PC-9 (cell line): ENCODE measurements at regions not wholly inside any gene's neighbourhood (a gene's known extent, or its start where the extent isn't known, plus 50 kb on each side); places are given as distances from the start of the nearest gene placed in this dataset.

Experiments
- BruUV-seq: library from RNA; stranded (reverse); fragments of 400-500 nt; replicated peaks from 2 replicates; lab custom pipeline; 2021; lab: Mats Ljungman, UMichigan
- CTCF ChIA-PET: fragments of 300-600 bp; sonication (Branson Sonifier 250); formaldehyde crosslinking; loops from one replicate; lab custom pipeline; 2022; ENCODE audit warnings: antibody characterized with exemption; lab: Charles Lee
- POLR2A ChIA-PET: fragments of 300-600 bp; sonication (Branson Sonifier 250); formaldehyde crosslinking; loops from one replicate; lab custom pipeline; 2022; ENCODE audit warnings: antibody characterized with exemption; ENCODE audit not compliant: unreplicated experiment; lab: Charles Lee
- DNase-seq, 2 experiments: peaks; one replicate each; pipeline versions ENCODE4 v3.0.0 to v3.0.0-alpha.2; 2015 to 2022; ENCODE audit warnings: mixed read lengths in 1 of 2
- H2AFZ ChIP-seq: fragments of 200-600 bp; sonication (generic); 2 replicates; pipeline ENCODE4 v1.8.1; 2017; ENCODE audit warnings: antibody characterized with exemption
- H3F3A ChIP-seq: fragments of 200-600 bp; sonication (generic); 2 replicates; pipeline ENCODE4 v1.8.1; 2017; ENCODE audit warnings: antibody characterized with exemption, mild to moderate bottlenecking, low read depth; ENCODE audit not compliant: insufficient read depth
- H3K27ac ChIP-seq: fragments of 200-600 bp; sonication (generic); 2 replicates; pipeline ENCODE4 v1.6.1; 2016; ENCODE audit warnings: mixed run types
- H3K27me3 ChIP-seq: fragments of 200-600 bp; sonication (generic); 2 replicates; pipeline ENCODE4 v1.6.1; 2016; ENCODE audit warnings: low read depth, mixed run types; ENCODE audit not compliant: insufficient read depth
- H3K36me3 ChIP-seq: fragments of 200-600 bp; sonication (generic); 2 replicates; pipeline ENCODE4 v1.6.1; 2016; ENCODE audit warnings: low read depth, mixed run types
- H3K4me1 ChIP-seq: fragments of 200-600 bp; sonication (generic); replicated peaks from 2 replicates; pipeline ENCODE4 v1.6.1; 2016; ENCODE audit warnings: mixed run types; ENCODE audit not compliant: insufficient read depth
- H3K4me2 ChIP-seq: fragments of 200-600 bp; sonication (generic); 2 replicates; pipeline ENCODE4 v1.6.1; 2017; ENCODE audit warnings: mixed run types
- H3K4me3 ChIP-seq: fragments of 200-600 bp; sonication (generic); 2 replicates; pipeline ENCODE4 v1.6.1; 2016; ENCODE audit warnings: mixed run types
- H3K79me2 ChIP-seq: fragments of 200-600 bp; sonication (generic); 2 replicates; pipeline ENCODE4 v1.6.1; 2017; ENCODE audit warnings: low read depth, mixed run types
- H3K9me2 ChIP-seq: fragments of 200-600 bp; sonication (generic); 2 replicates; pipeline ENCODE4 v1.8.1; 2017; ENCODE audit warnings: mild to moderate bottlenecking; ENCODE audit not compliant: insufficient read depth
- H3K9me3 ChIP-seq: fragments of 200-600 bp; sonication (generic); 2 replicates; pipeline ENCODE4 v1.8.1; 2016; ENCODE audit warnings: low read depth; ENCODE audit not compliant: insufficient read depth
- H4K20me1 ChIP-seq: fragments of 200-600 bp; sonication (generic); 2 replicates; pipeline ENCODE4 v1.8.1; 2017; ENCODE audit not compliant: insufficient read depth
- EZH2 ChIP-seq: fragments of 200-600 bp; sonication (generic); IDR thresholded peaks from 2 replicates; pipeline ENCODE4 v1.8.0; 2017; ENCODE audit warnings: antibody characterized with exemption, low read depth
- intact Hi-C: fragments of 100-400 bp; cut with micrococcal nuclease; formaldehyde crosslinking; loops from one replicate; pipeline ENCODE4 v1.10.0; 2022; ENCODE audit not compliant: unreplicated experiment
- TF ChIP-seq, protein P1 (sequence below): fragments of 200-600 bp; sonication (generic); conservative IDR thresholded peaks from 2 replicates; pipeline ENCODE4 v1.6.1; 2017; ENCODE audit warnings: mixed run types, antibody characterized with exemption, mild to moderate bottlenecking, moderate library complexity

- ChIA-PET POLR2A (no interaction called here), CTCF (no interaction called here)
- intact Hi-C loops = no loop called here
Measured at GRCh38 chr2:234706086-234706485, 209.2 kb upstream of the ARL4C start.

DNA sequence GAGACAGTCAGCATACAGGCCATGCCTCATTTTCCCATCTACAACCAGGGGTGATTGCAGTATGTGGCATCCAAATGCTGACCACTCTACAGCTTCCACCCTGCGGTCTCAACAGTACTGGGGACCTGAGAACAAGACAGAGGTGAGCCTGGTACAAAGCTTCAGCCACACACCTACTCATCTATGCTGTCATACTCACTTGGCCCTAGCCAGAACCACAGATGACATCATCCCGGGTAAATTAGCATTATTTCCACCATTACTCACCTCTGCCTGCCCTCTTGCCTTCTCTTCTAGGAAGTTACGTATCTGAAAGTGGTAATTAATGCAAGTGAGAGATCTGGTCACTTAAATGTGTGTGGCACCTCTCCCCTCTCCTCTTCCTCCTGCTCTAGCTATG lies 208.2 kb upstream of the ARL4C start:
- no peak overlapping the region for H2AFZ ChIP-seq
- no peak for TF ChIP-seq EZH2
- TF ChIP-seq, protein P1, sequence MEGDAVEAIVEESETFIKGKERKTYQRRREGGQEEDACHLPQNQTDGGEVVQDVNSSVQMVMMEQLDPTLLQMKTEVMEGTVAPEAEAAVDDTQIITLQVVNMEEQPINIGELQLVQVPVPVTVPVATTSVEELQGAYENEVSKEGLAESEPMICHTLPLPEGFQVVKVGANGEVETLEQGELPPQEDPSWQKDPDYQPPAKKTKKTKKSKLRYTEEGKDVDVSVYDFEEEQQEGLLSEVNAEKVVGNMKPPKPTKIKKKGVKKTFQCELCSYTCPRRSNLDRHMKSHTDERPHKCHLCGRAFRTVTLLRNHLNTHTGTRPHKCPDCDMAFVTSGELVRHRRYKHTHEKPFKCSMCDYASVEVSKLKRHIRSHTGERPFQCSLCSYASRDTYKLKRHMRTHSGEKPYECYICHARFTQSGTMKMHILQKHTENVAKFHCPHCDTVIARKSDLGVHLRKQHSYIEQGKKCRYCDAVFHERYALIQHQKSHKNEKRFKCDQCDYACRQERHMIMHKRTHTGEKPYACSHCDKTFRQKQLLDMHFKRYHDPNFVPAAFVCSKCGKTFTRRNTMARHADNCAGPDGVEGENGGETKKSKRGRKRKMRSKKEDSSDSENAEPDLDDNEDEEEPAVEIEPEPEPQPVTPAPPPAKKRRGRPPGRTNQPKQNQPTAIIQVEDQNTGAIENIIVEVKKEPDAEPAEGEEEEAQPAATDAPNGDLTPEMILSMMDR = no peak
- no peaks in the 10 kb centered on the region for H3K36me3 ChIP-seq
- no peak for DNase-seq
- no peaks in the 10 kb centered on the region for H3K27me3 ChIP-seq
- H4K20me1 ChIP-seq = no peaks in the 10 kb centered on the region
- no TSS peak for BruUV-seq
- H3K9me2 ChIP-seq = no peaks in the 10 kb centered on the region
- ChIA-PET CTCF (no interaction called here), POLR2A (no interaction called here)
- intact Hi-C loops = no loop called here
- no peak overlapping the region for H3K27ac ChIP-seq
- peaks cover 14% of the 10 kb centered on the region for H3K4me1 ChIP-seq
- no peak overlapping the region for H3K4me3 ChIP-seq
- H3K9me3 ChIP-seq = no peaks in the 10 kb centered on the region
- H3F3A ChIP-seq = no peaks in the 10 kb centered on the region
- no peaks in the 10 kb centered on the region for H3K79me2 ChIP-seq
- no peak overlapping the region for H3K4me2 ChIP-seq

More at GRCh38 chr2:234706086-234706485, 209.2 kb upstream of the ARL4C start:
- H3K4me2 ChIP-seq = no peak overlapping the region
- H3F3A ChIP-seq = no peaks in the 10 kb centered on the region
- no peaks in the 10 kb centered on the region for H3K36me3 ChIP-seq
- H3K9me2 ChIP-seq = no peaks in the 10 kb centered on the region
- H3K27me3 ChIP-seq = no peaks in the 10 kb centered on the region
- H3K79me2 ChIP-seq = no peaks in the 10 kb centered on the region
- no peak overlapping the region for H3K4me3 ChIP-seq
- no peak for DNase-seq
- TF ChIP-seq, protein P1 = no peak
- TF ChIP-seq EZH2 = no peak
- no peak overlapping the region for H2AFZ ChIP-seq
- no peaks in the 10 kb centered on the region for H3K9me3 ChIP-seq
- H3K4me1 ChIP-seq = peaks cover 14% of the 10 kb centered on the region
- H3K27ac ChIP-seq = no peak overlapping the region
- H4K20me1 ChIP-seq = no peaks in the 10 kb centered on the region
- no TSS peak for BruUV-seq

DNA sequence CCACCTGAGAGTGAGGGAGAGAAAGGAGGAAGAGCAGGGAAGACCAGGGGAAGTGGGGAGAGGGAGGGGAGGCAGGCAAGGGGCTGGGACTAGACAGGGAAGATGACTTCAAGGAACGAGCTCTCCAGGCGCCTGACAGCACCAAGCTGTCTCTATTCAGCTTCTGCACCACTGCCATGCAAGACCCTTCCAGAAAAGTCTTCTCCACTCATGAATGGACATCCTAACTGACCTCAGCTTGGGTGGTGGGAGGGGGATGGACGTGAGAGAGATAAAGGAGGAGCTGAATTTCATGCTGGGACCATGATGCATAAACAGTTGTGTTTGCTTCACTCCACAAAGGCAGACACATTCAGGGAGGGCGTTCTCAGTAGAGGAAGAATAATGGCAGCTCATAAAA lies 206.4 kb upstream of the ARL4C start:
- peaks cover 14% of the 10 kb centered on the region for H3K4me1 ChIP-seq
- 0 out of 2 replicates have a peak overlapping the region, but pooled peaks have one; percentile 1 for H3K4me2 ChIP-seq
- H3K27me3 ChIP-seq = no peaks in the 10 kb centered on the region
- DNase-seq = no peak
- ChIA-PET CTCF (interaction anchor here (0.6 kb wide), 1 partner anchor 137 kb away, joined by 5 read pairs; no protein-coding TSS in a partner anchor), POLR2A (no interaction called here)
- BruUV-seq = no TSS peak
- TF ChIP-seq EZH2 = no peak
- TF ChIP-seq, protein P1 = no peak
- no peaks in the 10 kb centered on the region for H3F3A ChIP-seq
- no peaks in the 10 kb centered on the region for H4K20me1 ChIP-seq
- peaks cover under 1% of the 10 kb centered on the region; the same call in 1 of the 2 replicates for H3K9me3 ChIP-seq
- no peak overlapping the region for H3K27ac ChIP-seq
- no peak overlapping the region for H2AFZ ChIP-seq
- H3K79me2 ChIP-seq = no peaks in the 10 kb centered on the region
- intact Hi-C loops = no loop called here
- H3K36me3 ChIP-seq = no peaks in the 10 kb centered on the region
- H3K9me2 ChIP-seq = no peaks in the 10 kb centered on the region
- no peak overlapping the region for H3K4me3 ChIP-seq
